ENCODE measurements at regions not wholly inside any gene's neighbourhood (a gene's known extent, or its start where the extent isn't known, plus 50 kb on each side); places are given as distances from the start of the nearest gene placed in this dataset.

- Histone ChIP-seq H3K36me3 (ENCODE audit: control insufficient read depth, insufficient read depth, low read length) (no peaks in the 10 kb centered on the region), H3K27me3 (replicated peaks; ENCODE audit: control insufficient read depth, insufficient read depth, low read length) (no peaks in the 10 kb centered on the region), H3K4me3 (ENCODE audit: low read depth, low read length) (no peak overlapping the region), H3K4me1 (peaks cover 20% of the 10 kb centered on the region), H3K9me3 (peaks cover 3% of the 10 kb centered on the region; the same call in 1 of the 2 replicates)
- no peaks in the 10 kb centered on the region for H3K27me3 Mint-ChIP-seq (ENCODE audit: insufficient read depth, unreplicated experiment)
- peaks cover 18% of the 10 kb centered on the region for H3K4me1 Mint-ChIP-seq (ENCODE audit: low read depth, unreplicated experiment)
- no peak overlapping the region for H3K4me3 Mint-ChIP-seq (ENCODE audit: unreplicated experiment)
- no TSS peak for BruUV-seq (replicated peaks)
- intact Hi-C loops (cut with micrococcal nuclease; ENCODE audit: unreplicated experiment) = no loop called here
- no peaks in the 10 kb centered on the region for H3K36me3 Mint-ChIP-seq (ENCODE audit: insufficient read depth, unreplicated experiment)
- DNase-seq = no peak
- TF ChIP-seq CTCF (IDR thresholded peaks at IDR 0.05; ENCODE audit: insufficient read depth in 1 of 2, low read depth in 1 of 2, low read length in 1 of 2, severe bottlenecking in 1 of 2, unreplicated experiment in 1 of 2) = no peak
- no peaks in the 10 kb centered on the region for H3K9me3 Mint-ChIP-seq (ENCODE audit: unreplicated experiment)
- ChIA-PET POLR2A (no interaction called here), CTCF (no interaction called here)
- no peak overlapping the region for H3K27ac Mint-ChIP-seq (ENCODE audit: unreplicated experiment)
Observed at GRCh38 chr22:22827187-22827939, 60.3 kb upstream of the IGLL5 start.

GRCh38 chr22:22830193-22830592, 57.4 kb upstream of the IGLL5 start:
- TF ChIP-seq CTCF (IDR thresholded peaks at IDR 0.05; ENCODE audit: insufficient read depth in 1 of 2, low read depth in 1 of 2, low read length in 1 of 2, severe bottlenecking in 1 of 2, unreplicated experiment in 1 of 2) = no peak
- Mint-ChIP-seq H3K27ac (ENCODE audit: unreplicated experiment) (no peak overlapping the region), H3K4me3 (ENCODE audit: unreplicated experiment) (no peak overlapping the region), H3K36me3 (ENCODE audit: insufficient read depth, unreplicated experiment) (no peaks in the 10 kb centered on the region), H3K27me3 (ENCODE audit: insufficient read depth, unreplicated experiment) (no peaks in the 10 kb centered on the region), H3K4me1 (ENCODE audit: low read depth, unreplicated experiment) (peaks cover 18% of the 10 kb centered on the region), H3K9me3 (ENCODE audit: unreplicated experiment) (no peaks in the 10 kb centered on the region)
- H3K4me3 ChIP-seq (ENCODE audit: low read depth, low read length) = no peak overlapping the region
- CTCF ChIA-PET = no interaction called here
- POLR2A ChIA-PET = no interaction called here
- H3K4me1 ChIP-seq = peaks cover 13% of the 10 kb centered on the region
- BruUV-seq (replicated peaks) = no TSS peak
- H3K27me3 ChIP-seq (replicated peaks; ENCODE audit: control insufficient read depth, insufficient read depth, low read length) = no peaks in the 10 kb centered on the region
- peaks cover 3% of the 10 kb centered on the region; the same call in 1 of the 2 replicates for H3K9me3 ChIP-seq
- intact Hi-C loops (cut with micrococcal nuclease; ENCODE audit: unreplicated experiment) = no loop called here
- no peak for DNase-seq
- H3K36me3 ChIP-seq (ENCODE audit: control insufficient read depth, insufficient read depth, low read length) = no peaks in the 10 kb centered on the region

- intact Hi-C loops (cut with micrococcal nuclease; ENCODE audit: unreplicated experiment) = no loop called here
- DNase-seq = no peak
- Mint-ChIP-seq H3K4me3 (ENCODE audit: unreplicated experiment) (no peak overlapping the region), H3K27ac (ENCODE audit: unreplicated experiment) (no peak overlapping the region), H3K9me3 (ENCODE audit: unreplicated experiment) (no peaks in the 10 kb centered on the region), H3K27me3 (ENCODE audit: insufficient read depth, unreplicated experiment) (no peaks in the 10 kb centered on the region), H3K4me1 (ENCODE audit: low read depth, unreplicated experiment) (peaks cover 17% of the 10 kb centered on the region), H3K36me3 (ENCODE audit: insufficient read depth, unreplicated experiment) (no peaks in the 10 kb centered on the region)
- ChIA-PET CTCF (no interaction called here), POLR2A (no interaction called here)
- no peaks in the 10 kb centered on the region for H3K27me3 ChIP-seq (replicated peaks; ENCODE audit: control insufficient read depth, insufficient read depth, low read length)
- no peaks in the 10 kb centered on the region for H3K36me3 ChIP-seq (ENCODE audit: control insufficient read depth, insufficient read depth, low read length)
- BruUV-seq (replicated peaks) = no TSS peak
- H3K9me3 ChIP-seq = peaks cover 3% of the 10 kb centered on the region; the same call in 1 of the 2 replicates
- TF ChIP-seq CTCF (IDR thresholded peaks at IDR 0.05; ENCODE audit: insufficient read depth in 1 of 2, low read depth in 1 of 2, low read length in 1 of 2, severe bottlenecking in 1 of 2, unreplicated experiment in 1 of 2) = no peak
- H3K4me3 ChIP-seq (ENCODE audit: low read depth, low read length) = no peak overlapping the region
- H3K4me1 ChIP-seq = peaks cover 7% of the 10 kb centered on the region
Observed at GRCh38 chr22:22830957-22831688, 56.5 kb upstream of the IGLL5 start.

Measured in Caco-2 (cell line).